GM12892 (cell line): ENCODE measurements at regions not wholly inside any gene's neighbourhood (a gene's known extent, or its start where the extent isn't known, plus 50 kb on each side); places are given as distances from the start of the nearest gene placed in this dataset.

Source experiments
- POLR2A ChIP-seq: IDR thresholded peaks from 2 replicates; pipeline ENCODE4 v1.6.1; 2011; ENCODE audit warnings: low read depth, low read length, control low read depth
- POLR2AphosphoS5 ChIP-seq: IDR thresholded peaks from 2 replicates; pipeline ENCODE4 v1.6.1; 2011; ENCODE audit warnings: low read depth, low read length, control low read depth
- TAF1 ChIP-seq: IDR thresholded peaks from 2 replicates; pipeline ENCODE4 v1.6.1; 2011; ENCODE audit warnings: low read depth, mild to moderate bottlenecking, control low read depth, low read length, borderline replicate concordance

- TF ChIP-seq POLR2AphosphoS5 = no peak
- TF ChIP-seq POLR2A = no peak
- TF ChIP-seq TAF1 = no peak
These were observed 163.6 kb upstream of the PRICKLE2 start for GRCh38 chr3:64388886-64389285.
